ENCODE measurements at regions not wholly inside any gene's neighbourhood (a gene's known extent, or its start where the extent isn't known, plus 50 kb on each side); places are given as distances from the start of the nearest gene placed in this dataset. TPM values are rescaled to one million over a fixed set of nuclear protein-coding genes. Genes with fewer than 3 reads are reported as not detected.

Small RNA genes in the stretch of these regions (small RNA-seq; reads per million reads assigned to genes)
- gene AL049874.2 (ENCODE audit: low read depth): not detected

Measured in mesenchymal stem cell (in vitro differentiated cells and primary cell).